Dedifferentiated amniotic fluid mesenchymal stem cell (primary cell): ENCODE measurements at regions not wholly inside any gene's neighbourhood (a gene's known extent, or its start where the extent isn't known, plus 50 kb on each side); places are given as distances from the start of the nearest gene placed in this dataset.

Experiments
- DNase-seq: peaks from one replicate; pipeline ENCODE4 v3.0.0-alpha.2; 2016; ENCODE audit errors: extremely low spot score

DNA sequence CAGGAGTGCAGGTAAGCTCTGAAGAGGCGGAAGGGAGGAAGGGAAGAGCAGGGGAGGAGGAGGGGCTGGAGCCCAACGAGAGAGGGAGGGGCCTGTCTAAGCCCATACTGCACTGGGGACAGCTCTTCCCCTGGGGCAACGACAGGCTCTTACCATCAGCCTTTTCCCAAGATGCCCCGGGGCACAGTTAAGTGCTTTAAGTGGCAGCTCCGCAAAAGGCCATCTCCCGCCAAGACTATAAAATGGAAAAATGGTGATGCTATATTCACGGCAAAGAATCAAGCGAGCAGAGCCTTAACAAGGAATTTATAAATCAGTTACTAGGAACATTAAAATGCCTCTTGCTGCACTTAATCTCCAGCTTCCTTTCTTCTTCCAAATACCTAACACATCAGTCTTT, 110.2 kb upstream of the NLRP1 start:
- DNase-seq = no peak

- no peak for DNase-seq
These were observed 111.2 kb upstream of the NLRP1 start for GRCh38 chr17:5695480-5695879.

GRCh38 chr17:5698959-5699358, 114.7 kb upstream of the NLRP1 start:
- DNase-seq = no peak

- no peak for DNase-seq
These were observed 115.5 kb upstream of the NLRP1 start for GRCh38 chr17:5699814-5700213.

DNA sequence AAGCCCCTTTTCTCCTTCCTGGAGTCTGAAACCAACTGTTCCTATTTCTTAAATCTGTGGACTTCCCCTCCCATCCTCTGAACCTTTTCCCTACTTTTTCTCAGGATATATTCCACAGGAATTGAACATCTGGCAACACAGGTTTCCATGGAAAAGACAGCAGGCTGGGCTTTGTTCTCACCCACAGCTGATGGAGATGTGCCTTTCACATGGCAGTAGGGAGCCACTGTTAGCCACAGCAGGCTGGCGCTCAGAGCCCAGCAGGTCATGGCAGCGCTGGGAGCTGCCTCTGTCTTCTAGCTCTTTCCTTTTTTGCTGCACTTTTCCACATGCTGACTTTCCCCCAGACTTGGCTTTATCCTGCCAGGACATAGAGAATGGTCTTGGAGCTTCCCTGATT, 116.4 kb upstream of the NLRP1 start:
- DNase-seq = no peak

DNA sequence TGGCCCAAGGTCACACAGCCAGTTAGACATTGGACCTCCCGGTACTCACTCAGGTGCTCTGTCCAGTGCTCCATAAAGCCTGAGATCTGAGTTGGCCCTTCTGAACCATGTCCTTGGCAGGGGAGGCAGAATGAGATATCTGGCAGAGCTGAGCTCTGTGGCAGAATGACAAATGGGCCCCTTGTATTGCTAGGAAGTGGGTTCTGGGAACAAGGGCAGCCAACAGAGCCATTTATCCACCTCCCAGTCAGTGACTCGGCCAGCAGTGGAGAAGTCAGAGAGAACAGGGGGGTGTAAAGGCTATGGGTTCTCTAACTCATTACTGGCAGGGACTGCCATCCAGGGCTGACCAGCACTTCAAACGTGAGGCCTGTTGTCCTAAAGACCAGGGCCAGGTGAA, 117.1 kb upstream of the NLRP1 start:
- DNase-seq = no peak

- DNase-seq = no peak
These were observed 118.7 kb upstream of the NLRP1 start for GRCh38 chr17:5702951-5703510.

DNA sequence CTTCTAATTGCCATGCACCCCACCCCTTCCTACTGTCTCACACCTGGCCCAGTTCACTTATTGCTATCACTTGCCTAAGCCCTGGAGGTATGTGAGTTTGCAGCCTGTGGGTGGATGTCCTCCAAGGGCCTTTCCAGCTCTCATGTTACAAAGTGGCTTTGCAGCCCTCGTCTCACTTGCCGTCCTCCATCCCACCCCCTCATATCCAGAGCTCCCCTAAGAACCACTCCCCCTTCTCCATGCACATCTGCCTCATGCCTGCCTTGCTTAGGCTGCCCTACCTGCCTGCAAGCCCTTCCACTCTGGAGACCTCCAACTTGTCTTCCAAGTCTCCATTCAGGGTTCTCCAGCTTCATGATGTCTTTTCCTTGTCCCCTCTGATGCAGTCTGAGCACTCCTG, 119.4 kb upstream of the NLRP1 start:
- DNase-seq = no peak

DNA sequence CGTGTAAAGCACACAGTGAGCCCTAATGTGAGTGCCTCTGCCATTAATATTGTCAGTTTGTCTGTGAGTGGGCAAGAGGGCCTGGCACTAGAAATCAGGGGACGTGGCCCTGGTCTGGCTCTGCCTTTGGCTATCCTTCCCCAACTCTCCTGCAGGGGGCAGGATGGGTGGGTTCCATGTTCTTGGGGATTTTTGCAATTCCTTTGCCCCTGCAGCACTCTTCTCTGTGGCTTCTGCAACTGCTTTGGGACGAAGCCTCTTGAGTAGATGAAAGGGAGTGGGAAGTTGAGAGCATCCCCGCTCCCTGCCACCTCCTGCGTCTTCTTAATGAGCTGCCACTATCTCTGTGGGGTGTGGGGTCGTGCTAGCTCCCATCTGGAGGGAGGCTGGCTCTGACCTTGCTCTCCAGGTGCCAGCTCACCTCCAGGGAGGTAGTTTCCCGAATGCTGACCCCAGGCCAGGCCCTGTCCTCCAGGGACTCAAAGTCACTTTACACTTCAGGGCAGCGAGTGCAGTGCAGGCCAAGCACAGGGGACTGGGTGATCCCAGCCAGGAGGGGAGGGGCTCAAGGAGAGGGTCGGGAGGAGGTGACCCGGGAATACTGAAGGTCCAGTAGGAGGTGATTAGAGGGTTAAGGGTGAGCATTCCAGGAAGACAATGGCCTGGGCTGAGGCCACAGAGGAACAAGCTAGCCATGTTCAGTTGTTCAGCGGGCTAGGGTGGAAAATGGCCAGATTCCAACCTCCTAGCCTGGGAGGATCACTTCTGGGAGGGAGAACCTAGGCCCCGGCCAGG, 121.0 kb upstream of the NLRP1 start:
- DNase-seq = no peak

DNA sequence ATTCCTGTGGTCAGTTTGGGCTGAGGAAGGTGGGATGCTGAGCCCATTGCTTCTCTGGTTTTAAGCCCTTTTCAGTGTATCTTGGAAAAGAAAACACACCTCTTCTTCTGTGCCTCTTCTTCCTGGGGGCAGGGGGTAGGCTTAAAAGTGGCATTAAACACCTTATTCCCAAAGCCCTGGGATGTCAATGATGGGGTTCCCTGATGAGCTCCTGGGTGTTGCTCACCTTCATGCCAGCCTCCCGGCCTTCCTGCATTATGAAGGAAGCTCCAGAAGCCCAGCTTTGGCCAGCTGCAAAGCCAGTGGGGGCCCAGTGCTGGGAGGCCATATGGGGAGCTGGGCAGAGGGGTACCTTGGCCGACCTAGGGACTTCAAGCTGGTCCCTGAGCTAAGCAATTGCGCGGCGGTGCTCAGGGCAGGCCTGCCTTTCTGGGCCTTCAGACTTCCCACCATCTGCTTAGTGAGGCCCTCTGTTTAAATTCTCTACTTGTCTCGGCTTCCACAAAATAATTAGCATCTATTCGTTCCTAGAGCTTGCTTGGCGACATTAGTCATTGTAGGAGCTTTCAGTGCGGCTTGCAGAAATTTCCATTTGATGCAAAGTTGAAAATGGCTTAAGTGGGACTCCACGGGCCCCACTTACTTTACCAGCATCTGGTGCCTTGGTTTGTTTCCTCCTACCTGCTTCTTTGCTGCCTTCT, 121.7 kb upstream of the NLRP1 start:
- no peak for DNase-seq

DNA sequence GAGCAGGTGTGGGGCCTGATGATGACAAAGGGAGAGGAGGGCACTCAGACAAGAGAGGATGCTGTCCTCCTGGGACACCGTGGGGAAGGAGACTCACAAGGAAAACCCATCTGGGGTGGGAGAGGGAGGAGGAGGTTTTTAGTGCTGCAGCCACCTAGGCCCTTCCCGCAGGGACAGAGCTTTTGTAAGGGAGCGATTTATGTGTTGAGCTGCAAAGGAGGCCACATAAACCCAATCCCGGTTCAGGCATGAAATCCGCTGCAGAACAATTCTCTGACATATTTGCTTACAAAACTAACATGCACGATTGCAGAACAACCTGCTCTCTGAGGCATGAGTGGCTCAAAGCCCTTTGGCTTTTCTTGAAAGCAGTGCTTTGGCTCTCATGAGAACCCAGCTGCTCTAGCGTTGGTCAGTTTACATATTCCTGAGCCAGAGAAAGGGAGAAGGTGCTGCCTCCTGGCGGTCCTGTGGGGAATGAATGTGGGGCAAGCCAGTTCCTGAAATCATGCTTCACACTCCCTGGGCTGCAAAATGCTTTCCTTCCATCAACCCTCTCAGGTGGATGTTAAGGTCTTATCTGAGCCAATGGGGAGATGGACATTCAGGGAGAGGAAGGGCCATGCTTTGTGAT, 122.4 kb upstream of the NLRP1 start:
- no peak for DNase-seq

DNA sequence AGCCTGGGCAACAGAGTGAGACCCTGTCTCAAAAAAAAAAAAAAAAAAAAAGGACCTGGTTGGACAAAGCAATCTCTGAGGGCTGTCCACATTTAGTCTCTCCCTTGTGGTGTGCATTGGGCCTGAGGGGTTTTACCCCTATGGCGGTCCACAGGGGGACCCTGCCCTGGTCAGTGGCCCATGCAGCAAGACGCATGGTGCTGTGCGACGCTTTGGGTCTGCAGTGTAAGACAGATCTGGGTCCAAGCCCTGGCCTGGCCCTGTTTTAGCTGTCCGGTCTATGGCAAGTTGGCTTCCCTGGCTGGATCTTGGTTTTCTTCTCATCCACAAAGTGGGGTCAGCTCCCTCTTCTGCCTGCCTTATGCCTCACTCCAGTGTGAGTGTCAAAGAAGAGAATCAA, 123.2 kb upstream of the NLRP1 start:
- DNase-seq = no peak

- DNase-seq = no peak
These were observed 124.0 kb upstream of the NLRP1 start for GRCh38 chr17:5708344-5708743.

GRCh38 chr17:5711344-5711743, 127.0 kb upstream of the NLRP1 start:
- DNase-seq = no peak

DNA sequence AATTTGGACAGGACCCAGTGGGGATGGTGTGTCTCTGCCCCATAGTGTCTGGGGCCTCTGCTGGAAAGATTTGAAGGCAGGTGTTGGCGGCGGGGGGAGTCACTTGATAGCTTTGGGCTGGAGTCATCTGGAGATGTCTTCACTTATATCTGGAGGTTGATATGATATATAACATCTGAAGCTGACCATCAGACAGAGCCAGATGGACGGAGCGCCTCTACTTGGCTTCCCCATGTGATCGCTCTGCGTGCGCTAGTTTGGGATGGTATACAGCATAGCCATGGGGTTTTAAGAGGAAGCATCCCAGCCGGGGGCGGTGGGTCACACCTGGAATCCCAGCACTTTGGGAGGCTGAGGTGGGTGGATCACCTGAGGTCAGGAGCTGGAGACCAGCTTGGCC, 130.7 kb upstream of the NLRP1 start:
- no peak for DNase-seq

GRCh38 chr17:5715478-5715877, 131.2 kb upstream of the NLRP1 start:
- DNase-seq = no peak

DNA sequence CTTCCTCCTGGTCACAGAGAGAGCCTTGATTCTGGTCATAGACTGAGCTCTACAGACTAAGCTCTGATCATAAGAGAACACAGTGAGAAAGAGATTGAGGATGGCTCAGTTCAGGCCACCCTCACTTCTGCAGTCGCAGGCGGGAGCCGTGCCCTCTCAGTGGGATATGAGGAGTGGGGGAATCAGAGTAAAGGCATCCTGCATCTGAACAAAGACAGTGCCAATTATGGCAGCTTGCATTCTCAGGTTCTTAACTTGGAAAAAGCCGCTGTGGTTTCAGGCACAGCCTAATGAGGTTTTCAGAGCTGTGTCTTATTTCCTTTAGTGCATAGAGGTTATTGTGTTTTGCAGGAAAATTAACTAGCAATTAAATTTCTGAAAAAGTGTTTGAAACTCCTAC, 134.4 kb upstream of the NLRP1 start:
- no peak for DNase-seq

- DNase-seq = no peak
These were observed 135.7 kb upstream of the NLRP1 start for GRCh38 chr17:5719976-5720375.

- DNase-seq = no peak
These were observed 146.1 kb upstream of the NLRP1 start for GRCh38 chr17:5730373-5730772.

DNA sequence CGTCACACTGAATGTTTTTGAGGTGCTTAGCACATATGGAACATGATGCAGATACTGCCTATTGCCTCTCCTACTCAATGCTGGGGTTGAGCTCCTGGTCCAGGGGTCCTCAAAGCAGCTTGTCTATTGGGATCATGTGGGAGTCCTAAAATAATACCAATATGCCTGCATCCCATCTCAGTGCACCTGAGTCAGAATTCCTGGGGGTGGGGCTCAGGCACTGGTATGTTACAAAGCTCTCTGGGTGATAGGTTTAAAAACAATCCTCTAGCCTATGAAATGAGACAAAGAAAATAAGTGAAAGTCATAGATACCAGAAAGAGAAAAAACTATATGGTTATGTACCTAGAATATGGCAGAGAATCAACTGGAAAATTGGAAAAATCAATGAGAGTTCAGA, 156.6 kb upstream of the NLRP1 start:
- DNase-seq = no peak

- DNase-seq = no peak
These were observed 157.5 kb upstream of the NLRP1 start for GRCh38 chr17:5741810-5742209.

GRCh38 chr17:5745111-5745813, 161.0 kb upstream of the NLRP1 start:
- DNase-seq = no peak
